LNCAP (cell line): ENCODE measurements at regions not wholly inside any gene's neighbourhood (a gene's known extent, or its start where the extent isn't known, plus 50 kb on each side); places are given as distances from the start of the nearest gene placed in this dataset.

Experiments
- TF ChIP-seq, protein P1 (sequence below): fragments of 450-650 bp; IDR thresholded peaks from 2 replicates; pipeline ENCODE4 v1.5.1; 2017; ENCODE audit warnings: mild to moderate bottlenecking

DNA sequence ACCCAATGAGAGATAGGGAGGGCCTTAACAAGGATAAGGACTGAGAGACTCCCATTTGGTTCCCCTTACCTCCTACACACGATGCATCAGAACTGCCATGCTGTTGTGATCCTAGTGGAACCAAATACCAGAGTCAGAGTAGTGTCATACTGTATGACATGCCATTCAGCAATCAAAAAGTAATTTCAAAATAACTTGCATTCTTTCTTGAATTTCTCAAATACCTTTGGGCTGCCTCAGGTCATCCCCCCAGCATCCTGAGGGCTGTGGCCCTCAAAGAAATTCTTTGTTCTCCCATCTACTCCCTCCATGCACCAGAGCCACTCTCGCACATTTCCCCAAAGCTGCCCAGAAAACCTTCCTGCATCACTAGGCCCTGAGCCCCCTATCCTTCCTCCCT lies 68.9 kb upstream of the PPP2R3A start:
- TF ChIP-seq, protein P1, sequence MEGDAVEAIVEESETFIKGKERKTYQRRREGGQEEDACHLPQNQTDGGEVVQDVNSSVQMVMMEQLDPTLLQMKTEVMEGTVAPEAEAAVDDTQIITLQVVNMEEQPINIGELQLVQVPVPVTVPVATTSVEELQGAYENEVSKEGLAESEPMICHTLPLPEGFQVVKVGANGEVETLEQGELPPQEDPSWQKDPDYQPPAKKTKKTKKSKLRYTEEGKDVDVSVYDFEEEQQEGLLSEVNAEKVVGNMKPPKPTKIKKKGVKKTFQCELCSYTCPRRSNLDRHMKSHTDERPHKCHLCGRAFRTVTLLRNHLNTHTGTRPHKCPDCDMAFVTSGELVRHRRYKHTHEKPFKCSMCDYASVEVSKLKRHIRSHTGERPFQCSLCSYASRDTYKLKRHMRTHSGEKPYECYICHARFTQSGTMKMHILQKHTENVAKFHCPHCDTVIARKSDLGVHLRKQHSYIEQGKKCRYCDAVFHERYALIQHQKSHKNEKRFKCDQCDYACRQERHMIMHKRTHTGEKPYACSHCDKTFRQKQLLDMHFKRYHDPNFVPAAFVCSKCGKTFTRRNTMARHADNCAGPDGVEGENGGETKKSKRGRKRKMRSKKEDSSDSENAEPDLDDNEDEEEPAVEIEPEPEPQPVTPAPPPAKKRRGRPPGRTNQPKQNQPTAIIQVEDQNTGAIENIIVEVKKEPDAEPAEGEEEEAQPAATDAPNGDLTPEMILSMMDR = no peak

DNA sequence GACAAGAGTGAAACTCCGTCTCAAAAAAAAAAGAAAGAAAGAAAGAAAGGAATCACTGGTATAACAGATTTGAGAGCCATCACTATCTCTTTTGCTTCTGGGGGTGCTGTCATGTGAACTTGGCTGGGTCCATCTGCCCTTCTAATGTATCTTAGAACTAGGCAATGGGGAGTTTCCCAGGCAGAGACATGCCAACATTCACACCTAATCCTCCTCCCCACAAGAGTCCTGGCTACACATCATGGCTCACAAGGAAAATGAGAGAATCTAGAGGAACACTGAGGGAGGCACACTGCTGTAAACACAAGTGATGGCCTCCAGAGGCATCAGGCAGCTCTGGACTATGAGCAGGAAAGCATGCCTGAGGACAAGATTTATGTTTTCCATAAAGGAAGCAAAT lies 67.8 kb upstream of the PPP2R3A start:
- TF ChIP-seq, protein P1 = no peak

DNA sequence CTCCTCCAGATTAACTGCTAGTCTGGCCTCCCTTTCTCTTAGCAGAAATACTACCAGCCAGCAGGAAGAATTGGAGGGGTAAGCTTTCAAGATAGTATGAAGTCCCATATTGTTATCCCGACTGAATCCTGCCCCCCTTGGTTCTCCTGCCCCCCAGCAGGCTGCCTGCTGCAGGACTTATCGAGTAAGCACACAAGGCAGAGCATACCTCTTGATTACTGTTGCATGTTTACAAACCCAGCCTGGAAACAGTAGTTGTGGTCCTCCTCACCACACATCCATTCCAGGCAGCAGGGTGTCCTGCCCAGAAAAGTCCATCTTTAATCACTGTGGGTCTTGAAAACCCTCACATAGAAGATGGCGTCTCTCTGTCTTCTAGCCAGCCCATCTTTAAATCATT lies 66.8 kb upstream of the PPP2R3A start:
- TF ChIP-seq, protein P1 = no peak

DNA sequence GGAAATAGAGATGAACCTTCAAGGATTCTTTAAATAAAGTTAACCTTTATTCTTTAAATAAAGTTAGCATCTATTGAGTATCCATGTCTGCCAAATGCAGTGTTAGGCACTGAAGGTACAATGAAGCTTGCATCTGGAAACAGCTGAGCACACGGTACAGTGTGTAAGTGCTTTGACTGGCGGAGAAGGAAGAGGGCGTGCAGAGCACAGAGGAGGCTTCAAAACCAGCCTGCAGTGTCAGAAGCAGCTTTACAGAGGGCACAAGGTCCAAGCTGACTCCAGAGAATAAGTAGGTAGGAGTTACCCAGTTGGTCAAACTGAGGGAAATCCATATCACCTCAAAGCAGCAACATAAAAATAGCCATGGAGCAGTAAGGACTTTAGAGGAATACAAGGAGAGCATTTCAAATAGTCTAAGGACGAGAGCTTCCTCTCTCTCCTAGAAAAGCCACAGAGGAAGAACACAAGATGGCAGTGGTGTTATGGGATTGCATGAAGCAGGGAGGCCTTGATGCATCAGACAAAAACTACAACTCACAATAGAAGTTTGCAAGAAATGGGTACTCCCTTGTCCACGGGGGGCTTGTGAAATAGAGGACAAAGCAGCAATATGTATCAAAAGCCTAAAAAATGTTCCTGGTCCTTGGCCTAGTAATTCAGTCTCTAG lies 60.3 kb upstream of the PPP2R3A start:
- TF ChIP-seq, protein P1 = no peak; the same call in 1 of the 2 replicates

DNA sequence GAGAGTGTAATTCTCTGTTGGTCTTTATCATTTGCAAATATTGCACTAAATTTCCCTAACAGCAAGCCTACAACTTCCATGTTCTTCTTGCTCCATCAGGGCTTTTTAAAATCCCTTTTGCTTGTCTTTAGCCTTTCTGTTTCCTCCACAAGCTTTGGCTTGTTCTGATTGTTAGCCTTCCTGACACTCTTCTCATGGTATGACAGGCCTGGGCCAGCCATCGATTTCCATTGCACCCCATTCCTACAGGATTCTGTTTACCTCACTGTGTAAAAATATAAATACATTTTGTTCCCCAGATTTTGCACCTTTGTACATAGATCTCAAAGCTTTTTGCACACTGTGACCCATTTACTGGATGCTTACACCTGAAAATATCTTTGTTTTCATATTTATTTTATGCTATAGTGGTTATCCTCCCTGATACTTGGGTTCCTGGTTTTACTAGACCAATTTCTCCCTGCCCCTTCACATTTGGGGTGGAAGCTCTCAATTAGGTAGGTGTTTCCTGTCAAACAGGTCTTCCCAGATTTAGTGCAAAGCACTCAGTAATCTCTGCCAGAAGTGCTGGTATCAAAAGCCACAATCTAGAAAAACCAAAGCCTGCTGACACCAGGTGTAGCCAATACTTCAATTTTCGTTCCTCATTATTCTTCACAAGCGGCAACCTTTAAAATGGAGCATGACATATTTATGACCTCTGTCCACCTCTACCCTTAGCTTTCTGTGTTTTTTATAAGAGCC lies 57.9 kb upstream of the PPP2R3A start:
- TF ChIP-seq, protein P1 = no peak

DNA sequence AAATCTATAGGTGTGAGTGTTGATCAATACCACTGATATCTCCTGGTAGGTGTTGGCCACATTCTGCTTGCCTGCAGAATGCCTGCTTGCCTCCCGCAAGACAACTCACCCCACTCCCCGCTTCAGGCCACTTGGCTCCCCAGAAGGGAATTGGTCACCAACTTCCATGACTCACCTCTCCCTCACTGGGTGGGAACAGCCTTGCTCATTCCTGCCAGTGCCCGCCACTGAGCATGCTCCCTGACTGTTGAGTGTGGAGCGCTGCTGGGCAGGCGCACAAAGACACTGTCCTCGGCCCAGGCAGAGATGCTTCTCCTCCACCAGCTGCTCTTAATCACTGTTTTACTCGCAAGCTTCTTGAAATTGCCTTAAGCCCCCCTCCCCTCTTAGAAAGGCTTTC lies 57.3 kb upstream of the PPP2R3A start:
- TF ChIP-seq, protein P1 = no peak

DNA sequence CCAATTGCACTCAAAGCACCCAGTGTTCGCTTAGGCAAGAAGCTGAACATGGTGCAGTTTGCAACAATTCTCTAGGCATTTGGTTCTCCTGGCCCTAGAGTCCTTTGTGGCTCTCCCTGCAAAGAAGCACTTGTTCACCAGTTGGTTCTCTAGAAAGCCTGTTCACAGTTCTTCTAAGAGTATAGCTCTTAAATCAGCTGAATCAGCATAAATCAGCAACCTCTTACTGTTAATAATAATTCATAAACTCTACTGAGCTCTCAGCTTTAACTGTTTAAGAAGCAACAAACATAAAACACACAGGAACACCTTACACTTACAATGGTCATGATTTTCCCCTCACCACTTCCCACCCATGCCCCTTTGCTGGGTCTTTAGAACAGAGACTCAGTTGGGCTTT lies 56.8 kb upstream of the PPP2R3A start:
- TF ChIP-seq, protein P1 = no peak
